ENCODE measurements at regions not wholly inside any gene's neighbourhood (a gene's known extent, or its start where the extent isn't known, plus 50 kb on each side); places are given as distances from the start of the nearest gene placed in this dataset.

GRCh38 chr4:99708551-99708950, 50.9 kb upstream of the C4orf54 start:
- TF ChIP-seq POLR2A (IDR thresholded peaks at IDR 0.05; ENCODE audit: low read depth, low read length) (no peak), POLR2AphosphoS5 (IDR thresholded peaks at IDR 0.05; ENCODE audit: low read depth, low read length) (no peak), TAF1 (IDR thresholded peaks at IDR 0.05; ENCODE audit: low read depth, low read length) (no peak), SPI1 (IDR thresholded peaks at IDR 0.05; ENCODE audit: low read depth, low read length) (no peak), POU2F2 (IDR thresholded peaks at IDR 0.05; ENCODE audit: low read depth, low read length) (no peak)

Measured in GM12891 (cell line).